ENCODE measurements at regions not wholly inside any gene's neighbourhood (a gene's known extent, or its start where the extent isn't known, plus 50 kb on each side); places are given as distances from the start of the nearest gene placed in this dataset.
"Not testable (repeated sequence)": the region's sequence is repeated elsewhere in the genome, so short reads cannot be mapped to it uniquely, and the experiment has no call there.

GRCh38 chr1:233435622-233436021, 108.1 kb downstream of the MAP3K21 start:
- DNase-seq, result no peak

- no peak for DNase-seq
Measured at GRCh38 chr1:233439721-233440120, 112.2 kb downstream of the MAP3K21 start.

- peak; percentile 26 to 68 for DNase-seq
Measured at GRCh38 chr1:233440951-233441401, 113.5 kb downstream of the MAP3K21 start.

DNA sequence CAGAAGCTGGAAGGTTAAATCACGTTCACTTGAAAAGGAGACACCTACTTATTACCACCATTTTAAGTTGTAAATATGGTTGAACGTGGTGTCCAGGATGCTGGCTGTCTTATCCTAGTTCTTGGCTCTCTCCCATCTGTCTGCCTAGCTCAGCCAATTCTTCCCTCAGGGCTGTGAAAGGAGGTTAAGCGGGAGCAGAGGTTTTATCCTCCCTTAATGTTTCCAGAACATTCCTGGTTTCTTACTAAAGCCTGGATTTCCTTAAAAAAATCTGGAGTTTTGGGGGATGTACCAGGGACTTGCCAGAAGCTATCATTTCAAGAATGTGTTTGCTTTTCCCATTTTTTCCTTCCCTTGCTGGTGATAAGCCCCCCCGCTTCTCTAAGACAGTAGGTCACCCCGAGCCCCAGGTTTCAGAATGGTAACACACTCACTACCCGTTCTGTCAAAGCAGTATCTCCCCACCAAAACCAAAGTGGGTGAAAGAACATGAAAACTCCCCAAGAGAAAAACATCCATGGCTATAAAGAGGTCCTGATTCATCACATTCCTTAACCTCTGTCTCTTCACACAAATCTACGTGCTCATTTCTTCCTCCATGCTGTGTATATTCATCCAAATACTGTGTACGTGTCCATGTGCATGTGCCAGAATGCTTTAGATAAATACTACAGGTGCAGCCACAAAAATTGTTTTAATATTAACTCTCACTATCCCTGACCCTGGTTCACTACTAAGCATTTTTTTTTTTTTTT, 114.7 kb downstream of the MAP3K21 start:
- no peak for DNase-seq

- no peak for DNase-seq
Measured at GRCh38 chr1:233443040-233443760, 115.7 kb downstream of the MAP3K21 start.

DNA sequence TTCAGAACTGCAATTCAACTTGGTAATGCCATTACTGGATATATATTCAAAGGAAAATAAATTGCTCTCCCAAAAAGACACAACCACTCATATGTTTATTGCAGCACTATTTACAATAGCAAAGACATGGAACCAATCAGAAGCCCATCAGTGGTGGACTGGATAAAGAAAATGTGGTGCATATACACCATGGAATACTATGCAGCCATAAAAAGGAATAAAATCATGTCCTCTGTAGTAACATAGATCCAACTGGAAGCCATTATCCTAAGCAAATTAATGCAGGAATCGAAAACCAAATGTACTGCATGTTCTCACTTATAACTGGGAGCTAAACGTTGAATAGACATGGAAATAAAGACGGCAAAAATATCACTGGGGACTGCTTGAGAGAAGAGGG, 117.0 kb downstream of the MAP3K21 start:
- no peak for DNase-seq

- no peak for DNase-seq
Measured at GRCh38 chr1:233445737-233446136, 118.2 kb downstream of the MAP3K21 start.

- no peak for DNase-seq
Measured at GRCh38 chr1:233446935-233447334, 119.4 kb downstream of the MAP3K21 start.

DNA sequence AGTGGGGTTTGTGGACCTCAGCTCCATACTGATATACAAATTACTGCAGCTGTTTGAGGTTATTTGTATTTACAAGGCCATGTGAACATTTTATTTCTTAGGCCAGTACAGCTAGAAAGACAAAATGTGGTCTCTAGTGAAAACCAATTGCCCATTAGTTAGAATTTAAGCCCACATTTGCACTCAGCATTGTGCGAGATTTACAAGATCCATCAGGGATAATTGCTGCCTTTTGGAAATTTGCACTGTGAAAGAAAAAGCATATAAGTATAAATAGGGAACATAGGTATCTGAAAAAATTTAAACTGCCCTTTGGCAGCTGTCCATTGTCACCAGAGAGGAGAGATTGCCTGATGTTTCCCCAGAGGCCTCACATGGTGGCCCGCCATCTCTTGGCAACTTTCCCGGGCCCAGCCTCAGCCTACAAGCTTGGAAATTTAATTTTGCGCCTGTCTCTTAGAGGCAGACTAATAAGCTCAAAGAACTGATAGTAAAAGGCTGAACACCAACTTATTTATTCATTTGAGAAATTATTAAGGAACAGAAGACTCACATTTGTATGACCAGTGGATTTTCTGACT, 120.7 kb downstream of the MAP3K21 start:
- no peak for DNase-seq

- no peak for DNase-seq
Measured at GRCh38 chr1:233452724-233453123, 125.2 kb downstream of the MAP3K21 start.

GRCh38 chr1:233453433-233454200, 126.1 kb downstream of the MAP3K21 start:
- DNase-seq, result no peak

GRCh38 chr1:233459470-233459945, 132.0 kb downstream of the MAP3K21 start:
- no peak for DNase-seq

GRCh38 chr1:233459968-233460367, 132.4 kb downstream of the MAP3K21 start:
- DNase-seq, result no peak

GRCh38 chr1:233460692-233461091, 133.2 kb downstream of the MAP3K21 start:
- no peak for DNase-seq

DNA sequence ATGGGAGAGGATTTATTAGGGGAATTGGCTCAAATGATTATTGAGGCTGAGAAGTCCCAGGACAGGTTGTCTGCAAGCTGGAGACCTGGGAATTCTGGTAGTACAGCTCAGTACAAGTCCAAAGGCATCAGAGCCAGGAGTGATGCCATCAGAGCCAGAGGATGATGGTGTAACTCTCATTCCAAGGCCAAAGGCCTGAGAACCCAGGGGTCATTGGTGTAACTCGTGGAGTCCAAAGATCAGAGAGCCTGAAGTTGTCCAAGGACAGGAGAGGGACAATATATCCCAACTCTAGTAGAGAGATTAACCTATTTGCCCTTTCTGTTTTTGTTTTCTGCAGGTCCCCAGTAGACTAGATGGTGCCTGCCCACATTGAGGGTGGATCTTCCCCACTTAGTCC, 134.3 kb downstream of the MAP3K21 start:
- no peak for DNase-seq

DNA sequence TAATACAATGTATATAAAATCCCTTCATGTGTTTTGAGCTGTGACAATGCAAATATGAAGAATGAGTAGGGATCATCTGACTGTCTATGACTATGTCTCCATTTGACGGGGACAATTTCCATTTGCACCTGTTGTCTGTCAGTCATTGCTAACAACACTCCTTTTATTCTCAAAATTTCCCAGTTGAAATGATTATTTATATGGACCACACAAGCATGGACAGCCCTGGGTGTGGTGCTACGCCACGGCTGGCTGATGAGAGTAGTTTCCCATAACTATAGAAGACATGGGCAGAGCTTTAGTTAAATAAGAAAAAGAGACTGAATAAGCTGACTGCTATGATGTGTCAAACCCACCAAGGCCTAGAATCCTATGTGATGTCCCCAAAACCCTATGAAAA, 135.8 kb downstream of the MAP3K21 start:
- DNase-seq, result no peak

GRCh38 chr1:233465745-233466343, 138.3 kb downstream of the MAP3K21 start:
- DNase-seq, result no peak

DNA sequence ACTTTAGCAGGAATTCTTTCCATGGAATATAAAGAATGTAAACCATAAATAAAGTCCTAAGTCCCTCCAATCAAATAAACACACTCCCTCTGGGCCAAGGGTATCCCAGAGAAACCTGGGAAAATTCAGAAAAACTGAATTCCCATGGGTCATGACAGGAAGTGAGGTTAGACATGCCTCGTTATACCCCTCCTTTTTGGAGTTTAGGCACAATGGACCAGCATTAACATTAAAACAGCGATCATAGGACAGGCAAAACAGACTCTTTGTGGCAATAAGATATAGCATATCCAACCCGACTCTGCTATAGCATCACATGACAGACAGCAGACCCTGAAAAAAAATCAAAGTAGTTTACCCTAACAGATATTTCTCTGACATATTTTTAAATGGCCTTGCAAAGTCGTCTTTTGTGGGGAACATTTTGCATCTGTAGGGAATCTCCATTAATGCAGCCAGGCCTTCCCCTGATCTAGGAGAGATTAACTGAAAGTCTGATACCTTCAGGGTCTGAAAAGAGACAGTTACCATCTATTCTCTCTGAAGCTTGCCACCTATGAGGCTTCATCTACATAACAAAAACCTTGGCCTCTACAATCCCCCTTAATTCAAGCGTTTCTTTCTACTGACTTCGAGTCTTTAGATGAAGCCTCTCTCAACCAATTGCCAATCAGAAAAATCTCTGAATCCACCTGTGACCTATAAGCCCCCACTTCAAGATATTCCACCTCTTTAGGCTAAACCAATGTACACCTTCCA, 143.0 kb upstream of the KCNK1 start:
- no peak for DNase-seq

- DNase-seq, result not testable (repeated sequence)
Measured at GRCh38 chr1:233471851-233472250, 142.1 kb upstream of the KCNK1 start.

- DNase-seq, result not testable (repeated sequence)
Measured at GRCh38 chr1:233472796-233473195, 141.1 kb upstream of the KCNK1 start.

DNA sequence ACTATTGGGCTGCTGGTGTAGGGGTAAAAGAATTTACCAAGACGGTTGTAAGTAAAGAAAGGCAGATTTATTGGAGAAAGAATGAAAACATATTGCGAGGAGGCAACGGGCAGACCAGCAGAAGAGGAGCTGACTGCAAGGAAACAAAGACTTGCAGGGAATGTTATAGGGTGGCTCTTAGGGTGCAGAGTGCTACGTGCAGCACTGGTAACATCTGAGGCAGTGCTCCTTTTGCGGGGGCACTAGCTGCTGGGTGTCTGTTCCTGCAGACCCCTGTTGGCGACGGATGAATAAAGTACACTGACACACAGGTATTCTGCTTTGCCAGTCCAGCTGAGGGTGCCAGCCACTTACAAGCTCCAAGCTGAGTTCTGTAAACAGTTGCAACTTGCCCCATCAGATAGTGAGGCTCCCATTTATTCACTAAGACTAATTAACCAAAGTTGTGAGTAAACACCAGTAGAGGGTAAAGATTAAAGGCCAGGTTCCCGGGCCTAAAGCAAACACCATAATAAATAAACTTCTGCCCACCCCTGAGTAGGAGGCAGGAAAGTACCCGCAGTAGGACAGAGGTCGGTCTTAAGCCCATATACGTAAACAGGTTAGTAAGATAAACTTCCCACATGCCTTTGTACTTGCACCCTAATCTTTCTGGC, 140.2 kb upstream of the KCNK1 start:
- DNase-seq, result no peak
